MM.1S (cell line): ENCODE measurements at regions not wholly inside any gene's neighbourhood (a gene's known extent, or its start where the extent isn't known, plus 50 kb on each side); places are given as distances from the start of the nearest gene placed in this dataset.
"Not testable (repeated sequence)": the region's sequence is repeated elsewhere in the genome, so short reads cannot be mapped to it uniquely, and the experiment has no call there.

Experiments
- DNase-seq: peaks from one replicate; pipeline ENCODE4 v3.0.0-alpha.2; 2015
- H2AFZ ChIP-seq: fragments of 300-600 bp; sonication (generic); 2 replicates; pipeline ENCODE4 v1.6.0; 2016; ENCODE audit warnings: antibody characterized with exemption, low read length
- H3F3A ChIP-seq: fragments of 300-600 bp; sonication (generic); 2 replicates; pipeline ENCODE4 v1.6.1; 2016; ENCODE audit warnings: mild to moderate bottlenecking, antibody characterized with exemption, low read length, moderate library complexity, mixed read lengths; ENCODE audit not compliant: insufficient read depth
- H3K27ac ChIP-seq: fragments of 300-600 bp; sonication (generic); 2 replicates; pipeline ENCODE4 v1.5.1; 2016; ENCODE audit warnings: mild to moderate bottlenecking, low read length
- H3K27me3 ChIP-seq: fragments of 300-600 bp; sonication (generic); replicated peaks from 2 replicates; pipeline ENCODE4 v1.6.0; 2016; ENCODE audit warnings: low read length; ENCODE audit not compliant: insufficient read depth
- H3K36me3 ChIP-seq: fragments of 300-600 bp; sonication (generic); replicated peaks from 2 replicates; pipeline ENCODE4 v1.6.1; 2016; ENCODE audit warnings: mild to moderate bottlenecking, low read length, mixed read lengths; ENCODE audit not compliant: insufficient read depth
- H3K4me1 ChIP-seq: fragments of 300-600 bp; sonication (generic); 2 replicates; pipeline ENCODE4 v1.6.1; 2016; ENCODE audit warnings: low read length, mixed read lengths
- H3K4me2 ChIP-seq: fragments of 300-600 bp; sonication (generic); 2 replicates; pipeline ENCODE4 v1.6.0; 2016; ENCODE audit warnings: low read depth, low read length
- H3K4me3 ChIP-seq: fragments of 300-600 bp; sonication (generic); 2 replicates; pipeline ENCODE4 v1.5.1; 2016; ENCODE audit warnings: low read length, mixed read lengths
- H3K79me2 ChIP-seq: fragments of 300-600 bp; sonication (generic); 2 replicates; pipeline ENCODE4 v1.6.1; 2016; ENCODE audit warnings: mixed run types, low read length, mixed read lengths
- H3K9ac ChIP-seq: fragments of 300-600 bp; sonication (generic); 2 replicates; pipeline ENCODE4 v1.6.1; 2016; ENCODE audit warnings: low read length, mixed read lengths
- H3K9me2 ChIP-seq: fragments of 300-600 bp; sonication (generic); replicated peaks from 2 replicates; pipeline ENCODE4 v1.6.1; 2016; ENCODE audit warnings: mild to moderate bottlenecking, low read length, mixed read lengths; ENCODE audit not compliant: insufficient read depth
- H3K9me3 ChIP-seq: fragments of 300-600 bp; sonication (generic); replicated peaks from 2 replicates; pipeline ENCODE4 v1.6.1; 2016; ENCODE audit warnings: mild to moderate bottlenecking, low read length, mixed read lengths; ENCODE audit not compliant: insufficient read depth
- H4K20me1 ChIP-seq: fragments of 300-600 bp; sonication (generic); 2 replicates; pipeline ENCODE4 v1.6.1; 2016; ENCODE audit warnings: mild to moderate bottlenecking, low read length, moderate library complexity, mixed read lengths; ENCODE audit not compliant: insufficient read depth

- not testable (repeated sequence) for H3K27ac ChIP-seq, H3K9me2 ChIP-seq, H3K4me1 ChIP-seq, H3F3A ChIP-seq, H3K36me3 ChIP-seq, H4K20me1 ChIP-seq, H3K9me3 ChIP-seq, H3K27me3 ChIP-seq, DNase-seq, H3K4me3 ChIP-seq, H3K9ac ChIP-seq, H2AFZ ChIP-seq, H3K79me2 ChIP-seq, H3K4me2 ChIP-seq
Measured at GRCh38 chr6:57793398-57793762, 475.9 kb downstream of the PRIM2 start.

- H3K79me2 ChIP-seq, H2AFZ ChIP-seq, H4K20me1 ChIP-seq, H3K4me2 ChIP-seq, H3K27ac ChIP-seq, H3K36me3 ChIP-seq, H3F3A ChIP-seq, H3K9me2 ChIP-seq, H3K4me3 ChIP-seq, H3K9me3 ChIP-seq, H3K4me1 ChIP-seq, H3K9ac ChIP-seq, H3K27me3 ChIP-seq, DNase-seq: not testable (repeated sequence)
Measured at GRCh38 chr6:57799703-57800479, 482.5 kb downstream of the PRIM2 start.

- not testable (repeated sequence) for H3K79me2 ChIP-seq
Measured at GRCh38 chr6:57808581-57808980, 491.2 kb downstream of the PRIM2 start.

GRCh38 chr6:57809454-57809853, 492.0 kb downstream of the PRIM2 start:
- H3K9ac ChIP-seq, H3K4me3 ChIP-seq, H3K27ac ChIP-seq, H3K79me2 ChIP-seq, H3K9me3 ChIP-seq, H3K4me2 ChIP-seq, H2AFZ ChIP-seq, H3K36me3 ChIP-seq, H3F3A ChIP-seq, H4K20me1 ChIP-seq, H3K9me2 ChIP-seq, DNase-seq, H3K4me1 ChIP-seq, H3K27me3 ChIP-seq: not testable (repeated sequence)

More at GRCh38 chr6:57808581-57808980, 491.2 kb downstream of the PRIM2 start:
- not testable (repeated sequence) for DNase-seq, H3K27me3 ChIP-seq, H3K9me2 ChIP-seq, H3K9ac ChIP-seq, H4K20me1 ChIP-seq, H3K4me1 ChIP-seq, H3K27ac ChIP-seq, H3K9me3 ChIP-seq, H3K4me2 ChIP-seq, H2AFZ ChIP-seq, H3F3A ChIP-seq, H3K36me3 ChIP-seq, H3K4me3 ChIP-seq

- not testable (repeated sequence) for H3K79me2 ChIP-seq, H2AFZ ChIP-seq, DNase-seq, H3K4me1 ChIP-seq, H3K9ac ChIP-seq, H3K4me3 ChIP-seq, H4K20me1 ChIP-seq, H3K4me2 ChIP-seq, H3K27ac ChIP-seq, H3K9me3 ChIP-seq, H3K9me2 ChIP-seq, H3K36me3 ChIP-seq, H3K27me3 ChIP-seq, H3F3A ChIP-seq
Measured at GRCh38 chr6:57813271-57814075, 496.0 kb downstream of the PRIM2 start.

GRCh38 chr6:57815826-57816225, 498.4 kb downstream of the PRIM2 start:
- not testable (repeated sequence) for DNase-seq, H3K27me3 ChIP-seq, H4K20me1 ChIP-seq, H2AFZ ChIP-seq, H3K9me3 ChIP-seq, H3K27ac ChIP-seq, H3K36me3 ChIP-seq, H3F3A ChIP-seq, H3K79me2 ChIP-seq, H3K4me3 ChIP-seq, H3K9ac ChIP-seq, H3K4me1 ChIP-seq, H3K9me2 ChIP-seq, H3K4me2 ChIP-seq

GRCh38 chr6:57821325-57821724, 503.9 kb downstream of the PRIM2 start:
- not testable (repeated sequence) for H3K4me2 ChIP-seq, H3K27me3 ChIP-seq, H3K9me2 ChIP-seq, H4K20me1 ChIP-seq, H3K36me3 ChIP-seq, H3K79me2 ChIP-seq, H3K9me3 ChIP-seq, DNase-seq, H3K27ac ChIP-seq, H3F3A ChIP-seq, H3K4me1 ChIP-seq, H2AFZ ChIP-seq, H3K4me3 ChIP-seq, H3K9ac ChIP-seq

GRCh38 chr6:57822448-57822847, 505.0 kb downstream of the PRIM2 start:
- not testable (repeated sequence) for H3K36me3 ChIP-seq, H3K27ac ChIP-seq, H2AFZ ChIP-seq, H3K4me1 ChIP-seq, H3K9me3 ChIP-seq, H3K79me2 ChIP-seq, H3K27me3 ChIP-seq, H3K9me2 ChIP-seq, H4K20me1 ChIP-seq, H3K4me3 ChIP-seq, H3K9ac ChIP-seq, DNase-seq, H3K4me2 ChIP-seq, H3F3A ChIP-seq
